Kidney epithelial cell (primary cell): ENCODE measurements at regions not wholly inside any gene's neighbourhood (a gene's known extent, or its start where the extent isn't known, plus 50 kb on each side); places are given as distances from the start of the nearest gene placed in this dataset.

Experiments
- DNase-seq: peaks from one replicate; pipeline ENCODE4 v3.0.0-alpha.2; 2010; ENCODE audit warnings: low read depth
- H3K27me3 ChIP-seq: 2 replicates; pipeline ENCODE4 v1.6.0; 2011; ENCODE audit warnings: low read length; ENCODE audit not compliant: control insufficient read depth, insufficient read depth
- H3K36me3 ChIP-seq: 2 replicates; pipeline ENCODE4 v1.5.1; 2011; ENCODE audit warnings: low read length; ENCODE audit not compliant: control insufficient read depth, insufficient read depth
- H3K4me3 ChIP-seq: 2 replicates; pipeline ENCODE4 v1.5.1; 2011; ENCODE audit warnings: low read depth, mild to moderate bottlenecking, control low read depth, low read length
- TF ChIP-seq, protein P1 (sequence below): IDR thresholded peaks from 2 replicates; pipeline ENCODE4 v1.5.1; 2011; ENCODE audit warnings: mild to moderate bottlenecking, moderate library complexity, low read length, control low read depth, inconsistent platforms; ENCODE audit not compliant: insufficient read depth, poor library complexity, severe bottlenecking

DNA sequence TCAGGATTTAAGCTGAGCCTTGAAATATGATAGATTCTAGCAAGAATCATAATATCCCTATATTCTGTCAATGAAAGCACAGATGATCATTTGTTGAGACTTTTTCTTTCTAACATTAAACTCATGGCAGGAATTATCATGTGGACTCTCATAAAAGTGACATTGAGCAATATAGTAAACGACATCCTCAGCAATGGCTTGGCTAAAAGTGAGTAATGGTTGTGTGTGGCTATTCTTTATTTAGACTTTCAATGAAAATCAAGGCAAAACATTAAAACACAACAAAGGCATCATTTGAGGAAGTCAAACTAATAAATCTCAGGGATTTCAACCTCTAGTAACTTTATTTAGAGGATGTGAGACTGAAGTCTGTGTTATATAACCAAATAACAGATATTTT is 257.8 kb upstream of the ADGRL4 start:
- no peak overlapping the region for H3K4me3 ChIP-seq
- no peak for DNase-seq
- H3K27me3 ChIP-seq, result no peaks in the 10 kb centered on the region
- H3K36me3 ChIP-seq, result no peaks in the 10 kb centered on the region
- TF ChIP-seq, protein P1, sequence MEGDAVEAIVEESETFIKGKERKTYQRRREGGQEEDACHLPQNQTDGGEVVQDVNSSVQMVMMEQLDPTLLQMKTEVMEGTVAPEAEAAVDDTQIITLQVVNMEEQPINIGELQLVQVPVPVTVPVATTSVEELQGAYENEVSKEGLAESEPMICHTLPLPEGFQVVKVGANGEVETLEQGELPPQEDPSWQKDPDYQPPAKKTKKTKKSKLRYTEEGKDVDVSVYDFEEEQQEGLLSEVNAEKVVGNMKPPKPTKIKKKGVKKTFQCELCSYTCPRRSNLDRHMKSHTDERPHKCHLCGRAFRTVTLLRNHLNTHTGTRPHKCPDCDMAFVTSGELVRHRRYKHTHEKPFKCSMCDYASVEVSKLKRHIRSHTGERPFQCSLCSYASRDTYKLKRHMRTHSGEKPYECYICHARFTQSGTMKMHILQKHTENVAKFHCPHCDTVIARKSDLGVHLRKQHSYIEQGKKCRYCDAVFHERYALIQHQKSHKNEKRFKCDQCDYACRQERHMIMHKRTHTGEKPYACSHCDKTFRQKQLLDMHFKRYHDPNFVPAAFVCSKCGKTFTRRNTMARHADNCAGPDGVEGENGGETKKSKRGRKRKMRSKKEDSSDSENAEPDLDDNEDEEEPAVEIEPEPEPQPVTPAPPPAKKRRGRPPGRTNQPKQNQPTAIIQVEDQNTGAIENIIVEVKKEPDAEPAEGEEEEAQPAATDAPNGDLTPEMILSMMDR, result no peak

DNA sequence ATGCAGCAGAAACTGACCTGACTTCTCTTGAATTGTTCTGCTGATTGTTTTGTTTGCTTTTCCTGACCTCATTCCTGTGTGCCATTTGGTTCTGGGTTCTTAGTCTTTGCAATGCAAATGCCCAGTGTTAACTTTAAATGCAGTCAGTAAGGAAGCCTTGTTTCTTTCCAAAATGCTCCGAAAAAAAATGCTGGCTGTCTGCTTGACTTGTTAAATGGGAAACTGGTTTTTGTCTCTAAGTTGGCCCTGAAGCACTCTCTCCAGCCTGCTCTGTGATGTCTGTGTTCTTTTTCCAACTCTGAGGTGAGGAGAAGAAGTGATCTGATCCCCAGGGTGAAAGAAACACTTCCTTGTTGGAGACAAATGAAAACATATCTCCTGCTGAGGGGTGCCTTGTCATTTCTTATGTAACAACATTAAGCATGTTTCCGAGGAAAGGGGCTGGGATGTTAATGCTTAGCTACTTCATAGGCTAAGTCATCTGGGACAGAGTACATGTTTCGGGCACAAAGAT is 256.3 kb upstream of the ADGRL4 start:
- no peaks in the 10 kb centered on the region for H3K36me3 ChIP-seq
- DNase-seq, result no peak
- TF ChIP-seq, protein P1, result no peak
- no peaks in the 10 kb centered on the region for H3K27me3 ChIP-seq
- no peak overlapping the region for H3K4me3 ChIP-seq

DNA sequence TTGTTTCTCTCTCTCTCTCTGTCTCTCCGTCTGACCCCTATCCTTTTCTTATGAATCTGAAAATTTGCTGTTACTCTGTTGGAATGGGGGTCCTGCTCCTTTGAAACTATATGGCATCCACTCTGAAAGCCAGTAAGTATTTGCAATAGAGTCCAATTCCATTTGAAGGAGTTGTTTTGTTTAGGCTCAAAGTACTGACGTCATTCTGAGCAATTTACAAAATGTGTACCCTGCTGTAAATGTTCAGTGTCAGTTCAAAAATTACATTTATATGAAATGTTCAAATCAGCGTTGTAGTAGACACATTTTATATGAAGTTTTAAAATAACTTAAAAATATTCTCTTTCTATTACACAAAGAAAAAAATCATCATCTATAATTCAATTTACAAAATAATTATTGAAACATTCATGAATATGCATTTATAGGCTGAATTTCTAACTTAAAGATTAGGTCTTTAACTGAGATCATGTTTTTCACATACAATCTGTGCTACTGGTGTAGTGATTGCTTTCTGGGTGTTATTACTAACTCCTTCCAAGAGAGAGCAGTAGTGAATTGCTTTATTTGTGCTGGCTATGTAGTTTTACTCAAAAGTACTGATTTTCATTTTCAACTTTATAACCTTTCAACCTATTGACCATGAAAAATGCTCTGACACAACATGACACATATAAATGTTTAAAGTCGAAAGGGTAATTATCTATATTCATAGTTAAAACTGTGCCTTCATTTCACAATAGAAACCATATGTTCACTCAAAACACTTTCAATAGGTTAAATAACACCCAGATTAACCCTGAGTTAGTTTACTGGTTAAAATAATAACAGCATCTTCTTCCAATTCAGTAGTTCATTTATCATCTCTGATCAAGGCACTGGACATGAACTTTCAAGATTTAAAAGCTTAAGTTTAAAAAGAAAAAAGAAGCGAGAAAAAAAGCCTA is 253.1 kb upstream of the ADGRL4 start:
- Histone ChIP-seq H3K36me3 (no peaks in the 10 kb centered on the region), H3K27me3 (no peaks in the 10 kb centered on the region), H3K4me3 (no peak overlapping the region)
- TF ChIP-seq, protein P1, result peak; percentile 50
- DNase-seq, result peak; percentile 7

DNA sequence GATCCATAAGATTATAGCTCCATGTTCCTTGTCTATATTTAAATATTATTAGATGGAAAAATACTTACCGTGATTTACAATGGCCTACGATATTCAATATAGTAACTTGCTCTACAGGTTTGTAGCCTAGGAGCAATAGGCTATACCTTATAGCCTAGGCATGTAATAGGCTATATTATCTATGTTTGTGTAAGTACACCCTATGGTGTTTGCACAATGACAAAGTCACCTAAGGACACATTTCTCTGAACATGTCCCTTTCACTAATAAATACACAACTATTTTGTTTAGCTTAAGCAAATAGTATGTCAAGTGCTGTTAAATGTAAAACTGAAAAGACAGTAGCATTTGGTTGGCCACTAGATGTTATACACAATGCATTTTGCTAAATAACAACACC is 248.9 kb upstream of the ADGRL4 start:
- Histone ChIP-seq H3K36me3 (no peaks in the 10 kb centered on the region), H3K4me3 (no peak overlapping the region), H3K27me3 (no peaks in the 10 kb centered on the region)
- no peak for DNase-seq
- TF ChIP-seq, protein P1, result no peak

DNA sequence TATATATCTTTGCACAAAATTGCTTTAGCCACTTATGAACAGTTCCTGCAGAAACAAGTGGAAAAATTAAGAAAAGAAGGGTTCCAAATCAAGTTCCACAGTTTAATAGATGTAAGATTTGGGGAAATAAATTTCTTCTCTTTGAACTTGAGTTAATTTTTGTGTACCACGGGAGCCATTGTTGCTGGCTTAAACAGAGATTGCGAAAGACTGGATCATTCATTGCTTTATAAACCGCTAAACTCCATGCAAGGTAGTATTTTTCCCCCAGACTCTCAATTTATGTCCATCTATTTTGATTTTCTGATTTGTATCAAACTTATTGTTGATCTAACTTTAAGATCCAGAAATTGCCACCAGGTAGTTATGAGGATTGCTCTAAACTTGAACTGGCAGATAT is 246.1 kb upstream of the ADGRL4 start:
- TF ChIP-seq, protein P1, result no peak
- DNase-seq, result no peak
- no peaks in the 10 kb centered on the region for H3K36me3 ChIP-seq

More for the DNA sequence above, 246.1 kb upstream of the ADGRL4 start:
- no peak overlapping the region for H3K4me3 ChIP-seq
- H3K27me3 ChIP-seq, result no peaks in the 10 kb centered on the region
